ENCODE measurements at regions not wholly inside any gene's neighbourhood (a gene's known extent, or its start where the extent isn't known, plus 50 kb on each side); places are given as distances from the start of the nearest gene placed in this dataset.

- Histone ChIP-seq H3K4me1 (no peaks in the 10 kb centered on the region), H3K9me3 (peaks cover 0 to 47% (median 36%) of the 10 kb centered on the region in 8 donors), H3K27ac (no peak overlapping the region), H3K36me3 (no peaks in the 10 kb centered on the region), H3K4me3 (no peak overlapping the region), H3K27me3 (replicated peaks in 1 of 7) (no peaks in the 10 kb centered on the region)
- WGBS, 5 donors, result 88 to 98% (median 92%) methylated on average over 17 to 18 of the region's 18 CpGs
- intact Hi-C loops (cut with DNase I; ENCODE audit: low total_unique reads), result no loop called here
- TF ChIP-seq CTCF (IDR thresholded peaks at IDR 0.05 in 8 of 11, conservative IDR thresholded peaks at IDR 0.05 in 3 of 11) (no peak), POLR2A (IDR thresholded peaks at IDR 0.05) (no peak), POLR2AphosphoS5 (IDR thresholded peaks at IDR 0.05) (no peak)
- peak; percentile 59 for DNase-seq
These were observed 249.3 kb downstream of the ANKRD50 start for GRCh38 chr4:124462954-124463828.

DNA sequence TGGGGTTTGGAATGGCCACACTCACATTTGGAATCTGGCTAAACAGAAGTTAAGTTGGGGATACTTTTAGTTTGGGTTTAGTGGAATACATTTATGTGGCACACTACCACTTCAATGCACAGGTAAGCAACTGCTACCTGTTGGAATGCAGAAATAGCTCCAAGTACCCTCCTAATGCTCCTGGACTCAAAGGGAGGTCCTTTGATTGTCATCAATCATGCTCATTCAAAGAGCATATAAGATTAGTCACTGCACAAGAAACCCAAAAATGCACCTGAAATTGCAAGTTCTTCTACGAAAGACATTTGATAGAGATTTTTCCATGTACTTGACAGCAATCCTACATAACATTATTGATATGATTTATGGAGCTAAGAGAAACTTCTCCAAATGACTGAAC lies 247.7 kb downstream of the ANKRD50 start:
- Histone ChIP-seq H3K36me3 (no peaks in the 10 kb centered on the region), H3K27ac (no peak overlapping the region), H3K27me3 (replicated peaks in 1 of 7) (no peaks in the 10 kb centered on the region), H3K4me1 (no peaks in the 10 kb centered on the region), H3K9me3 (peaks cover 0 to 39% (median 35%) of the 10 kb centered on the region in 8 donors), H3K4me3 (no peak overlapping the region)
- TF ChIP-seq POLR2A (IDR thresholded peaks at IDR 0.05) (no peak), CTCF (IDR thresholded peaks at IDR 0.05 in 8 of 11, conservative IDR thresholded peaks at IDR 0.05 in 3 of 11) (no peak), POLR2AphosphoS5 (IDR thresholded peaks at IDR 0.05) (no peak)
- 90 to 98% (median 95%) methylated on average over 1 of the region's 1 CpG for WGBS, 5 donors
- intact Hi-C loops (cut with DNase I; ENCODE audit: low total_unique reads), result no loop called here
- no peak for DNase-seq

GRCh38 chr4:124468360-124468759 lies 244.2 kb downstream of the ANKRD50 start:
- Histone ChIP-seq H3K9me3 (peaks cover 0 to 29% (median 18%) of the 10 kb centered on the region in 8 donors), H3K27ac (no peak overlapping the region), H3K36me3 (no peaks in the 10 kb centered on the region), H3K27me3 (replicated peaks in 1 of 7) (no peaks in the 10 kb centered on the region), H3K4me3 (no peak overlapping the region), H3K4me1 (no peaks in the 10 kb centered on the region)
- DNase-seq, result no peak
- intact Hi-C loops (cut with DNase I; ENCODE audit: low total_unique reads), result no loop called here
- no peak for TF ChIP-seq POLR2AphosphoS5 (IDR thresholded peaks at IDR 0.05)
- TF ChIP-seq CTCF (IDR thresholded peaks at IDR 0.05 in 8 of 11, conservative IDR thresholded peaks at IDR 0.05 in 3 of 11), result no peak
- no peak for TF ChIP-seq POLR2A (IDR thresholded peaks at IDR 0.05)
- WGBS, 5 donors, result 87 to 95% (median 90%) methylated on average over 7 of the region's 7 CpGs

DNA sequence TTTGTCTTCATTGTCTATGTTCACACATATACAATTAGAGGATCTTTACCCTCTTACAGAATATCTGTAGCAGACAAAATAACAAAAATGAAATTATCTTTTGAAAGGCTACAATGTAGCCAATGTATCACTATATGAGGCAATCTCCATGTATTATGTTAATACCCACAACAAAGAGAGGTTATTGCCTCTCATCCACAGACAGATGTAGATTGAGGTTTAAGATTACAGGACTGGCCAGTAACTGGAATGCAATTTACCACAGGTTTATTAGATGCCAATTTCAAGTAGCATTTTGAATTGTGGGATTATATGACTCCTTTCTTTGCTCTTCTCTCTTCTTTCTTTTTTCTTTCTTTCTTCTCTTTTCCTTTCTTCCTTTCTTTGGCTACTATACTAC lies 242.6 kb downstream of the ANKRD50 start:
- no peaks in the 10 kb centered on the region for H3K27me3 ChIP-seq (replicated peaks in 1 of 7)
- no peak overlapping the region for H3K4me3 ChIP-seq
- H3K27ac ChIP-seq, result no peak overlapping the region
- intact Hi-C loops (cut with DNase I; ENCODE audit: low total_unique reads), result no loop called here
- H3K9me3 ChIP-seq, result peaks cover 0 to 41% (median 19%) of the 10 kb centered on the region in 8 donors
- DNase-seq, result no peak
- H3K4me1 ChIP-seq, result no peaks in the 10 kb centered on the region
- no peaks in the 10 kb centered on the region for H3K36me3 ChIP-seq
- TF ChIP-seq POLR2A (IDR thresholded peaks at IDR 0.05), result no peak
- no peak for TF ChIP-seq POLR2AphosphoS5 (IDR thresholded peaks at IDR 0.05)
- no peak for TF ChIP-seq CTCF (IDR thresholded peaks at IDR 0.05 in 8 of 11, conservative IDR thresholded peaks at IDR 0.05 in 3 of 11)
